MM.1S (cell line): ENCODE measurements at regions not wholly inside any gene's neighbourhood (a gene's known extent, or its start where the extent isn't known, plus 50 kb on each side); places are given as distances from the start of the nearest gene placed in this dataset.

Experiments used
- DNase-seq: peaks from one replicate; pipeline ENCODE4 v3.0.0-alpha.2; 2015
- H2AFZ ChIP-seq: fragments of 300-600 bp; sonication (generic); 2 replicates; pipeline ENCODE4 v1.6.0; 2016; ENCODE audit warnings: antibody characterized with exemption, low read length
- H3F3A ChIP-seq: fragments of 300-600 bp; sonication (generic); 2 replicates; pipeline ENCODE4 v1.6.1; 2016; ENCODE audit warnings: mild to moderate bottlenecking, antibody characterized with exemption, low read length, moderate library complexity, mixed read lengths; ENCODE audit not compliant: insufficient read depth
- H3K27ac ChIP-seq: fragments of 300-600 bp; sonication (generic); 2 replicates; pipeline ENCODE4 v1.5.1; 2016; ENCODE audit warnings: mild to moderate bottlenecking, low read length
- H3K27me3 ChIP-seq: fragments of 300-600 bp; sonication (generic); replicated peaks from 2 replicates; pipeline ENCODE4 v1.6.0; 2016; ENCODE audit warnings: low read length; ENCODE audit not compliant: insufficient read depth
- H3K36me3 ChIP-seq: fragments of 300-600 bp; sonication (generic); replicated peaks from 2 replicates; pipeline ENCODE4 v1.6.1; 2016; ENCODE audit warnings: mild to moderate bottlenecking, low read length, mixed read lengths; ENCODE audit not compliant: insufficient read depth
- H3K4me1 ChIP-seq: fragments of 300-600 bp; sonication (generic); 2 replicates; pipeline ENCODE4 v1.6.1; 2016; ENCODE audit warnings: low read length, mixed read lengths
- H3K4me2 ChIP-seq: fragments of 300-600 bp; sonication (generic); 2 replicates; pipeline ENCODE4 v1.6.0; 2016; ENCODE audit warnings: low read depth, low read length
- H3K4me3 ChIP-seq: fragments of 300-600 bp; sonication (generic); 2 replicates; pipeline ENCODE4 v1.5.1; 2016; ENCODE audit warnings: low read length, mixed read lengths
- H3K79me2 ChIP-seq: fragments of 300-600 bp; sonication (generic); 2 replicates; pipeline ENCODE4 v1.6.1; 2016; ENCODE audit warnings: mixed run types, low read length, mixed read lengths
- H3K9ac ChIP-seq: fragments of 300-600 bp; sonication (generic); 2 replicates; pipeline ENCODE4 v1.6.1; 2016; ENCODE audit warnings: low read length, mixed read lengths
- H3K9me2 ChIP-seq: fragments of 300-600 bp; sonication (generic); replicated peaks from 2 replicates; pipeline ENCODE4 v1.6.1; 2016; ENCODE audit warnings: mild to moderate bottlenecking, low read length, mixed read lengths; ENCODE audit not compliant: insufficient read depth
- H3K9me3 ChIP-seq: fragments of 300-600 bp; sonication (generic); replicated peaks from 2 replicates; pipeline ENCODE4 v1.6.1; 2016; ENCODE audit warnings: mild to moderate bottlenecking, low read length, mixed read lengths; ENCODE audit not compliant: insufficient read depth
- H4K20me1 ChIP-seq: fragments of 300-600 bp; sonication (generic); 2 replicates; pipeline ENCODE4 v1.6.1; 2016; ENCODE audit warnings: mild to moderate bottlenecking, low read length, moderate library complexity, mixed read lengths; ENCODE audit not compliant: insufficient read depth
- CTCF ChIP-seq: fragments of 300-600 bp; sonication (generic); IDR thresholded peaks from 2 replicates; pipeline ENCODE4 v1.5.1; 2016; ENCODE audit warnings: antibody characterized with exemption, low read length, mixed read lengths
- EZH2 ChIP-seq: fragments of 300-600 bp; sonication (generic); optimal IDR thresholded peaks from 2 replicates; pipeline ENCODE3; 2017; ENCODE audit warnings: low read depth, mild to moderate bottlenecking, antibody characterized with exemption, low read length, mixed read lengths
- EZH2phosphoT487 ChIP-seq: fragments of 300-600 bp; sonication (generic); IDR thresholded peaks from 2 replicates; pipeline ENCODE4 v1.6.1; 2018; ENCODE audit warnings: antibody characterized with exemption, low read length

GRCh38 chr1:175878775-175879174 lies 135.4 kb upstream of the TNR start:
- H3K9me2 ChIP-seq: no peaks in the 10 kb centered on the region
- no peaks in the 10 kb centered on the region for H3K36me3 ChIP-seq
- no peaks in the 10 kb centered on the region for H3K27me3 ChIP-seq
- no peak for TF ChIP-seq CTCF
- no peak for TF ChIP-seq EZH2
- TF ChIP-seq EZH2phosphoT487: no peak
- H2AFZ ChIP-seq: no peak overlapping the region
- H3K4me1 ChIP-seq: no peaks in the 10 kb centered on the region
- no peaks in the 10 kb centered on the region for H3K79me2 ChIP-seq
- no peak for DNase-seq
- no peaks in the 10 kb centered on the region for H3K9me3 ChIP-seq
- H3K27ac ChIP-seq: no peak overlapping the region
- H3K4me3 ChIP-seq: no peak overlapping the region
- H4K20me1 ChIP-seq: no peaks in the 10 kb centered on the region
- no peak overlapping the region for H3K9ac ChIP-seq
- H3F3A ChIP-seq: no peaks in the 10 kb centered on the region
- no peak overlapping the region for H3K4me2 ChIP-seq

- Histone ChIP-seq H3K79me2 (no peaks in the 10 kb centered on the region), H3K27me3 (no peaks in the 10 kb centered on the region), H3K4me3 (no peak overlapping the region), H3K9me3 (no peaks in the 10 kb centered on the region), H2AFZ (no peak overlapping the region), H3K4me2 (no peak overlapping the region), H3K9me2 (no peaks in the 10 kb centered on the region), H4K20me1 (no peaks in the 10 kb centered on the region), H3K27ac (no peak overlapping the region), H3K9ac (no peak overlapping the region), H3F3A (no peaks in the 10 kb centered on the region), H3K36me3 (no peaks in the 10 kb centered on the region), H3K4me1 (no peaks in the 10 kb centered on the region)
- no peak for DNase-seq
- no peak for TF ChIP-seq CTCF
- TF ChIP-seq EZH2phosphoT487: no peak
- no peak for TF ChIP-seq EZH2
Measured at GRCh38 chr1:175877939-175878737, 134.7 kb upstream of the TNR start.

- no peak overlapping the region for H3K4me2 ChIP-seq
- H2AFZ ChIP-seq: no peak overlapping the region
- H3K79me2 ChIP-seq: no peaks in the 10 kb centered on the region
- no peaks in the 10 kb centered on the region for H3K36me3 ChIP-seq
- no peaks in the 10 kb centered on the region for H3K9me3 ChIP-seq
- no peak overlapping the region for H3K9ac ChIP-seq
- no peaks in the 10 kb centered on the region for H3K9me2 ChIP-seq
- H4K20me1 ChIP-seq: no peaks in the 10 kb centered on the region
- DNase-seq: no peak
- H3K27me3 ChIP-seq: no peaks in the 10 kb centered on the region
- no peaks in the 10 kb centered on the region for H3K4me1 ChIP-seq
- no peak for TF ChIP-seq CTCF
- TF ChIP-seq EZH2: no peak
- no peak for TF ChIP-seq EZH2phosphoT487
- no peak overlapping the region for H3K27ac ChIP-seq
- no peaks in the 10 kb centered on the region for H3F3A ChIP-seq
- H3K4me3 ChIP-seq: no peak overlapping the region
Measured at GRCh38 chr1:175875556-175875955, 132.2 kb upstream of the TNR start.
